ENCODE measurements at regions not wholly inside any gene's neighbourhood (a gene's known extent, or its start where the extent isn't known, plus 50 kb on each side); places are given as distances from the start of the nearest gene placed in this dataset.
"Not testable (repeated sequence)": the region's sequence is repeated elsewhere in the genome, so short reads cannot be mapped to it uniquely, and the experiment has no call there.

GRCh38 chrX:94662689-94663088 is 988.7 kb downstream of the FAM133A start:
- Histone ChIP-seq H3K36me3 (no peaks in the 10 kb centered on the region), H3K27ac (no peak overlapping the region)
- TF ChIP-seq POLR2A (IDR thresholded peaks at IDR 0.05) (no peak), POLR2AphosphoS5 (IDR thresholded peaks at IDR 0.05) (no peak), EP300 (IDR thresholded peaks at IDR 0.05) (no peak)
- TF ChIP-seq, protein P1, sequence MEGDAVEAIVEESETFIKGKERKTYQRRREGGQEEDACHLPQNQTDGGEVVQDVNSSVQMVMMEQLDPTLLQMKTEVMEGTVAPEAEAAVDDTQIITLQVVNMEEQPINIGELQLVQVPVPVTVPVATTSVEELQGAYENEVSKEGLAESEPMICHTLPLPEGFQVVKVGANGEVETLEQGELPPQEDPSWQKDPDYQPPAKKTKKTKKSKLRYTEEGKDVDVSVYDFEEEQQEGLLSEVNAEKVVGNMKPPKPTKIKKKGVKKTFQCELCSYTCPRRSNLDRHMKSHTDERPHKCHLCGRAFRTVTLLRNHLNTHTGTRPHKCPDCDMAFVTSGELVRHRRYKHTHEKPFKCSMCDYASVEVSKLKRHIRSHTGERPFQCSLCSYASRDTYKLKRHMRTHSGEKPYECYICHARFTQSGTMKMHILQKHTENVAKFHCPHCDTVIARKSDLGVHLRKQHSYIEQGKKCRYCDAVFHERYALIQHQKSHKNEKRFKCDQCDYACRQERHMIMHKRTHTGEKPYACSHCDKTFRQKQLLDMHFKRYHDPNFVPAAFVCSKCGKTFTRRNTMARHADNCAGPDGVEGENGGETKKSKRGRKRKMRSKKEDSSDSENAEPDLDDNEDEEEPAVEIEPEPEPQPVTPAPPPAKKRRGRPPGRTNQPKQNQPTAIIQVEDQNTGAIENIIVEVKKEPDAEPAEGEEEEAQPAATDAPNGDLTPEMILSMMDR (IDR thresholded peaks at IDR 0.05): no peak

DNA sequence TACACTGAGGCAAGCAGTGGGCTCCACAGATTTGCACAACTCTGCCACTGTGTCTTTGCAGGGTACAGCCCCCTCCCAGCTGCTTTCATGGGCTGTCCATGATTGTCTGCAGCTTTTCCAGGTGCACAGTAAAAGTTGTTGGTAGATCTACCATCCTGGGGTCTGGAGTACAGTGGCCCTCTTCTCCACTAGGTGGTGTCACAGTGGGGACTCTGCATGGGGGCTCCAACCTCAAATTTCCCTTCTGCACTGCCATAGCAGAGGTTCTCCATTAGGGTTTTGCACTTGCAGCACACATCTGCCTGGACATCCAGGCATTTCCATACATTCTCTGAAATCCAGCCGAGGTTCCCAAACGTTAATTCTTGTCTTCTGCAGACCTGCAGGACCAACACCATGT is 1002.3 kb downstream of the FAM133A start:
- Histone ChIP-seq H3K4me1 (no peaks in the 10 kb centered on the region), H3K36me3 (no peaks in the 10 kb centered on the region), H3K4me3 (no peak overlapping the region), H3K9me3 (no peaks in the 10 kb centered on the region), H3K27me3 (no peaks in the 10 kb centered on the region), H3K27ac (no peak overlapping the region)
- no peak for DNase-seq (ENCODE audit: low spot score in 2 of 2)
- TF ChIP-seq EP300 (IDR thresholded peaks at IDR 0.05): no peak
- TF ChIP-seq POLR2A (IDR thresholded peaks at IDR 0.05): no peak
- no peak for TF ChIP-seq POLR2AphosphoS5 (IDR thresholded peaks at IDR 0.05)
- TF ChIP-seq, protein P1 (IDR thresholded peaks at IDR 0.05): no peak
- WGBS: 97% methylated on average over 2 of the region's 2 CpGs

More at GRCh38 chrX:94662689-94663088, 988.7 kb downstream of the FAM133A start:
- H3K4me3 ChIP-seq: no peak overlapping the region
- no peaks in the 10 kb centered on the region for H3K4me1 ChIP-seq
- no peaks in the 10 kb centered on the region for H3K9me3 ChIP-seq
- no peak for DNase-seq (ENCODE audit: low spot score in 2 of 2)
- no peaks in the 10 kb centered on the region for H3K27me3 ChIP-seq

DNA sequence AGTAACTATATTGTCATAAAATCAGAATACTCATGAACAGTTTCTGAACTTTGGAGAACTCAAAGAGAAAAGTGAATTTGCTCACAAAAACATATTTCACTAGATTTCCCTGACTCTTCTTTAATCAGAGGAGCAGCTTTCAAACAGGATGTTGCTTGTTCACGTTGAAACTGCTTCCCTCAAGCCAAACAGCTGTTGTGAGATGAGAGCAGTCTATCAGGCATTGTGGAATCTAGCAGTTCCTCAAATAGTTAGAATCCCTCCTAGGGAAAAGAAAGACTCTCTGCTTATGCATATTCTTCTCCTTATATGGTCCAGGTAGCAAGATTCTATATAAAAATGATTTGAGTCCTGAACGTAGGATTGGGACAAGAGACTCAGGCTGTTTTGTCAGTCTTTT is 1012.1 kb downstream of the FAM133A start:
- Histone ChIP-seq H3K9me3 (no peaks in the 10 kb centered on the region), H3K4me3 (no peak overlapping the region), H3K27me3 (no peaks in the 10 kb centered on the region), H3K4me1 (no peaks in the 10 kb centered on the region), H3K27ac (no peak overlapping the region), H3K36me3 (no peaks in the 10 kb centered on the region)
- 23% methylated on average over 2 of the region's 2 CpGs for WGBS
- no peak for DNase-seq (ENCODE audit: low spot score in 2 of 2)
- TF ChIP-seq, protein P1 (IDR thresholded peaks at IDR 0.05): no peak
- TF ChIP-seq POLR2A (IDR thresholded peaks at IDR 0.05) (no peak), EP300 (IDR thresholded peaks at IDR 0.05) (no peak), POLR2AphosphoS5 (IDR thresholded peaks at IDR 0.05) (no peak)

DNA sequence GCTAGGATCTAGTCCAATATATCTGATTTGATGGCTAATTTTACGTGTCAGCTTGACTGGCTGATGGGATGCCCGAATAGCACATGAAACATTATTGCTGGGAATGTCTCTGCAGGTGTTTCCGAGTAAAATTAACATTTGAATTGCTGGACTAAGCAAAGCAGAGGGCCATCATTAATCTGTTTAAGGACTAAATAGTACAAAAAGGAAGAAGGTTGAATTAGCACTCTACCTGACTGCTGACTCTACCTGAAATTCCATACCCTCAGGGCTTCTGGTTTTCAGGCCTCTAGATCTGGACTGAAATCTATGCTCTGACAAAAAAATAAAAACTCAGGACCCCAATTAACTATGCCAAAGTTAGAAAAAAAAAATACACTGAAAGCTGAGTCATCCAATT is 1021.9 kb downstream of the FAM133A start:
- Histone ChIP-seq H3K4me3 (no peak overlapping the region), H3K36me3 (no peaks in the 10 kb centered on the region), H3K9me3 (no peaks in the 10 kb centered on the region), H3K27me3 (no peaks in the 10 kb centered on the region), H3K4me1 (no peaks in the 10 kb centered on the region), H3K27ac (no peak overlapping the region)
- no peak for DNase-seq (ENCODE audit: low spot score in 2 of 2)
- WGBS: 28% methylated on average over 3 of the region's 3 CpGs
- TF ChIP-seq POLR2A (IDR thresholded peaks at IDR 0.05) (no peak), EP300 (IDR thresholded peaks at IDR 0.05) (no peak), POLR2AphosphoS5 (IDR thresholded peaks at IDR 0.05) (no peak)
- TF ChIP-seq, protein P1 (IDR thresholded peaks at IDR 0.05): no peak

GRCh38 chrX:94704348-94705256 is 1030.6 kb downstream of the FAM133A start:
- H3K27ac ChIP-seq; DNase-seq (ENCODE audit: low spot score in 2 of 2); H3K4me1 ChIP-seq; H3K27me3 ChIP-seq; H3K36me3 ChIP-seq; H3K4me3 ChIP-seq; H3K9me3 ChIP-seq: not testable (repeated sequence)
- WGBS: 78% methylated on average over 15 of the region's 15 CpGs
